HG03575 (cell line): ENCODE measurements at regions not wholly inside any gene's neighbourhood (a gene's known extent, or its start where the extent isn't known, plus 50 kb on each side); places are given as distances from the start of the nearest gene placed in this dataset.
"Not testable (repeated sequence)": the region's sequence is repeated elsewhere in the genome, so short reads cannot be mapped to it uniquely, and the experiment has no call there.

Experiments
- ATAC-seq: cut with Tn5 transposase; IDR thresholded peaks from one replicate; pipeline ENCODE4 v1.9.1; 2021; ENCODE audit not compliant: unreplicated experiment, insufficient number of reproducible peaks, low FRiP score; ENCODE audit errors: extremely low read depth

- no peak for ATAC-seq
Observed at GRCh38 chr4:160299177-160299576, 1196.3 kb downstream of the RAPGEF2 start.

- no peak for ATAC-seq
Observed at GRCh38 chr4:160299608-160300007, 1196.7 kb downstream of the RAPGEF2 start.

- no peak for ATAC-seq
Observed at GRCh38 chr4:160316036-160316435, 1213.2 kb downstream of the RAPGEF2 start.

GRCh38 chr4:160318567-160319220, 1215.8 kb downstream of the RAPGEF2 start:
- ATAC-seq: no peak

GRCh38 chr4:160319221-160319867, 1216.5 kb downstream of the RAPGEF2 start:
- ATAC-seq: no peak

GRCh38 chr4:160319868-160320260, 1217.0 kb downstream of the RAPGEF2 start:
- no peak for ATAC-seq

GRCh38 chr4:160326110-160326509, 1223.2 kb downstream of the RAPGEF2 start:
- ATAC-seq: no peak

GRCh38 chr4:160347197-160347596, 1244.3 kb downstream of the RAPGEF2 start:
- ATAC-seq: no peak

GRCh38 chr4:160350944-160351343, 1248.1 kb downstream of the RAPGEF2 start:
- ATAC-seq: no peak

GRCh38 chr4:160352637-160353036, 1249.8 kb downstream of the RAPGEF2 start:
- ATAC-seq: no peak

GRCh38 chr4:160353548-160353947, 1250.7 kb downstream of the RAPGEF2 start:
- no peak for ATAC-seq

- no peak for ATAC-seq
Observed at GRCh38 chr4:160362478-160362877, 1259.6 kb downstream of the RAPGEF2 start.

- no peak for ATAC-seq
Observed at GRCh38 chr4:160364217-160364616, 1261.3 kb downstream of the RAPGEF2 start.

- ATAC-seq: not testable (repeated sequence)
Observed at GRCh38 chr4:160364665-160365064, 1261.8 kb downstream of the RAPGEF2 start.

GRCh38 chr4:160365383-160365782, 1262.5 kb downstream of the RAPGEF2 start:
- not testable (repeated sequence) for ATAC-seq

GRCh38 chr4:160370046-160370445, 1267.2 kb downstream of the RAPGEF2 start:
- no peak for ATAC-seq

GRCh38 chr4:160371446-160371845, 1268.6 kb downstream of the RAPGEF2 start:
- no peak for ATAC-seq

GRCh38 chr4:160372390-160372789, 1269.5 kb downstream of the RAPGEF2 start:
- ATAC-seq: no peak

- no peak for ATAC-seq
Observed at GRCh38 chr4:160373911-160374310, 1271.0 kb downstream of the RAPGEF2 start.

GRCh38 chr4:160375772-160376452, 1273.0 kb downstream of the RAPGEF2 start:
- ATAC-seq: no peak
